Effector CD8-positive, alpha-beta T cell (primary cell): ENCODE measurements at regions not wholly inside any gene's neighbourhood (a gene's known extent, or its start where the extent isn't known, plus 50 kb on each side); places are given as distances from the start of the nearest gene placed in this dataset.
A peak's percentile ranks its signal among the peaks of the same experiment; 100 is the strongest.

ENCODE experiments used
- DNase-seq: peaks from one replicate; lab custom pipeline; 2025; lab: John Stamatoyannopoulos, UW

DNA sequence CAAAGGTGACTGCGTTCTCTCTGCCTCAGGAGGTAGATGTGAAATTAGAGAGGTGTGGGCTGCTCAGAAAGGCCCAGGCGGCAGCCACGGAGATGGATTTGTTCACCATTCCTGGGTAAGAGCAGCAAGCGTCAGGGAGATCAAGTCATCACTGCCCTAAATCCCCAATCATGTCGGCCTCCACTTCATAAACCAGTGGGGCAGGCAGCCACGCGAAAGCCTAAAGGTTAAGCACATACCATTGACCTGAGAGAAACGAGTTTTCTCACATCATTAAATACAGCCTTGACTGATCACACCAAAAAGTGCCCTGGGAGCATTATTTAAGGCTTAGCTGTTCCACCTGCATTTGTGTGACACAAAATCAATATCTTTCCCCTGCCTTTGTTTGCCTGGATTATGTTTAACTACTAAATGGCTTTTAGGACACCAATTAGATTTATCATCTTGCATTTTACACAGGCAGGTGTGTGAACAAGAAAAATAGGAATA, 50.7 kb upstream of the FOXB1 start:
- DNase-seq: no peak

GRCh38 chr15:59952960-59953359, 51.2 kb upstream of the FOXB1 start:
- no peak for DNase-seq

DNA sequence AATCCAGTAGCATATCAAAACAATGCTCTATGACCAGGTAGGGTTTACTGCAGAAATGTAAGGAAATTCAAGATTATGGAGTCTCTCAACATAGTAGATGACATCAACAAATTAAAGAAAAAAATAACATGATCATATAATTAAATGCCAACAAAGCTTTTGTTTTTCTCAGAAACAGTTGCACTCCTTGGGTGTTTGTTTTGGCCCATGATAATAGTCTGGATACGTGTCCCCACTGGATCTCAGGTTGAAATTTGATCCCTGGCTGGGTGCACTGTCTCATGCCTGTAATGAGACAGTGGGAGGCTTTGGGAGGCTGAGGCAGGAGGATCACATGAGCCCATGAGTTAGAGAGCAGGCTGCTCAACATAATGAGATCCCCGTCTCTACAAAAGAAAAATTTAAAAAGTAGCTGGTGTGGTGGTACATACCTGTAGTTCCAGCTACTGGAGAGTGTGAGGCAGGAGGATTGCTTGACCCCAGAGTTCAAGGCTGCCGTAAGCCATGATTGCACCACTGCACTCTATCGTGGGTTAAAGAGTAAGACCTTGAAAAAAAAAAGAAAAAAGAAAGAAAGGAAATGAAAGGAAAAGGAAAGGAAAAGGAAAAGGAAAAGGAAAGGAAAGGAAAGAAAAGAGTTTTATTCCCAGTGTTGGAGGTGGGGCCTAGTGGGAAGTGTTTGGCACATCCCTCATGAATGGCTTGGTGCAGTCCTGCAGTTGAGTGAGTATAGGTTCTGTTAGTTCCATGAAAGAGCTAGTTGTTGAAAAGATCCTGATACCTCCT, 53.3 kb upstream of the FOXB1 start:
- DNase-seq: no peak

GRCh38 chr15:59948924-59949613, 55.0 kb upstream of the FOXB1 start:
- DNase-seq: no peak

GRCh38 chr15:59946084-59946483, 58.0 kb upstream of the FOXB1 start:
- no peak for DNase-seq

DNA sequence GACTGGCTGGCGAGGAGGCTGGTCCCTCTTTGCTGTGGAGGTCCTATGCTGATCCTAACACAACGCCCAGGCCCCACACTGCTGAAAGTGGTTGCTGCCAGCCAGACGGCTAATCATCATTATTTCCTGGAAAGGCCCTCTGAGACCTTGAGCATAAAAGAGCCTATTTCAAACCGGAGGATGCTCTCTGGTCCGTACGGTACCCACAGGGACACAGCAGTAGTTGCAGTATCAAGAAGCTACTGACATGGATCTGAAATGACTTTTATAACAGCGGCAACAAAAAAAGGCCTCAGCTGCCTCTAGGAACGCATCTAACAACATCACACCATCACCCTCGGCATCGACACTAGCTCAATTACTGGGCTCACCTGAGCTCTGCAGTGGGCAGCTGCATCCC, 59.1 kb upstream of the FOXB1 start:
- no peak for DNase-seq

- DNase-seq: no peak
Observed at GRCh38 chr15:59941612-59942011, 62.5 kb upstream of the FOXB1 start.

GRCh38 chr15:59940928-59941327, 63.2 kb upstream of the FOXB1 start:
- no peak for DNase-seq

DNA sequence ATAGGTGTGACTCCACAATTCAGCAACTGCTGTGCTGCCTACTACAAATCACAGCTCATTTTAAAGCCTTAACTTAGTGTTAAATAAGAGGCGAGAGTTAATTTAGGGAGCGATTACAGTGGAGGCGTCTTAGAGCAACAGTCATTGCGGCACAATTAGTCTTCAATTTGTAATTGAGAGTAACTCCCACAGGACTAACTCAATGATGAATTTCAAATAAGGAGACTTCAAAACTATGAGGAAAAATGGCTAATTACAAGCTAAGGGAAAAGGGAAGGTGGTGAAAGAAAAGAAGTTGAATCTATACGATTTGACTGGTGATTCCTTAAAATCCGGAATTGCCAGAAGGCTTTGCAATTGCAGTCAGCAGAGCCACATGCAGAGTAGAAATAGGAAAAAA, 63.7 kb upstream of the FOXB1 start:
- DNase-seq: no peak

DNA sequence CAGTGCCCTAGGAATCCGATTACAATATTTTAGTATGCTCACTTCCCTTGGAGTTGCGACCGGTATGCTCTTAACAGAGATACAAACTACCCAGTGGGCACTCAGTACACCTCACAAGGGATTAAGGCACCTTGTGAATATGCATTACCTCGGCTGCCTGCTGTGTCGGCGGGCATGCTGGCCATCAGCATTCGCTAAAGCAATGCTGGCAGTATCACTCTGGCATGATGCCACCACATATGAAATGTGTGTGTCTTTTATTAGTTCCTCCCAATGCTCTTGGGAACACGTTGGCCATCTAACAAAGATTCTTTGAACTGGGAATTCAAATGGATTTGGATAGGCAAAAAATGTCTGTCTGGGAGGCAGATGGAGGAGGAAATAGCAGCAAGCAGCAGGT, 67.4 kb upstream of the FOXB1 start:
- DNase-seq: no peak

DNA sequence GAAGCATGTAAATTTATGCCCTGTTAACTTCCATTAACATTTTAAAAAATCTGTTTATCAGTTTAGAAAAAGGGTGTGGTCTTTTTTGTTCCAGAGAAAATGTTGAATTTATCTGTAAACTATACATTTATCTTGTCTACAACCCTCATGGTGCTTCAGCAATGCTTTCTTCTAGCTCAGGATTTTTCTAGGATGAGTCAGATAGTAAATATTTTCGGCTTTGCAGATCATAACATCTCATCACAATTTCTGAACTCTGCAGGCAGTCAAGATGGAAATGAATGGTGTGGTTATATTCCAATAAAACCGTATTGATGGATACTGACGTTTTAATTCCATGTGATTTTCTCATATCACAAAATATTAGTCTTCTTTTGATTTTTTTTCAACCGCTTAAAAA, 70.5 kb upstream of the FOXB1 start:
- DNase-seq: no peak

DNA sequence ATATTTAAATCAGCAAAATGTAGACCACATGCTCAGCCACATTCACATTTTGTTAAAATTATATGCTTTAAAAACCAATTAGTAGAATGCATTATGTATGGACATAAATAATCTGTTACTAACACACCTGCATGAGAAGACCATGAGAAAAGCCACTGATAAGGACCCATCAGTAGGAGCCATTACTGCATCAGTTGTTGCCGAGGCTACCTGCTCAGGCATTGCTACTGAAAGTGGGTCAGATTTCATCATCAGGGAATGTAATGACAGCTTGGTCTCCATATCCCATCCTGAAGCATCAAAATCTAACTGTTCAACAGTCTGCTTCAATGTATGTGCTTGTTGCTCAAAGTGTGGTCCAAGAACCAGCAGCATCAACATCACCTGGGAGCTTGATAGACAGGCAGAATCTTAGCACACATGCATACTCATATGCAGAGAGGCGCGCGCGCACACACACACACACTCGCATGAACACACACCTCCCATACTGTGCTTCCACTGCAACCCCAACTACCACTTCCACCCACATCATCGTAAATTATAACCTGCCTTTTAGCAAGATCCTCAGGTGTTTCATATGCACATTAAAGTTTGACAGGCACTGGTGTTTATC, 72.4 kb upstream of the FOXB1 start:
- no peak for DNase-seq

GRCh38 chr15:59924812-59925522, 79.1 kb upstream of the FOXB1 start:
- DNase-seq: no peak

DNA sequence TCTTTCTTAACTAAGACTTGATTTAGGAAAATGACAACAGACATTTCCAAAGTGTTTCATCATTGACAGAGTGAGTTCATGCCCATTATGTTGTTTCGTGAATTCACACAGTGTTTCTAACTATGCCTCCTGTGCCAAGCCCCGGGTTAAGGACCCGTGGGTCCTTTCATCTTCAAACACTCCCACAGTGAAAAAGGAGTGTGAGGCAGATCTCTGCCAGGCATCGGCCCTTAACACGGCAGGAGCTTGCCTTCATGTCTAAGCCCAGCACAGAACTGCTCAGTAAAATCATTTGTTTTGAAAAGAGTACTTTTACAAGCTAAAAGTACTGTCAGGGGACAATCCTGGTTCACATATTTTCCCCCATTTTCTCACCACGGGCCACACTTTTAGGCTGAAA, 80.0 kb upstream of the FOXB1 start:
- DNase-seq: no peak

- DNase-seq: no peak
Observed at GRCh38 chr15:59923508-59923907, 80.6 kb upstream of the FOXB1 start.

DNA sequence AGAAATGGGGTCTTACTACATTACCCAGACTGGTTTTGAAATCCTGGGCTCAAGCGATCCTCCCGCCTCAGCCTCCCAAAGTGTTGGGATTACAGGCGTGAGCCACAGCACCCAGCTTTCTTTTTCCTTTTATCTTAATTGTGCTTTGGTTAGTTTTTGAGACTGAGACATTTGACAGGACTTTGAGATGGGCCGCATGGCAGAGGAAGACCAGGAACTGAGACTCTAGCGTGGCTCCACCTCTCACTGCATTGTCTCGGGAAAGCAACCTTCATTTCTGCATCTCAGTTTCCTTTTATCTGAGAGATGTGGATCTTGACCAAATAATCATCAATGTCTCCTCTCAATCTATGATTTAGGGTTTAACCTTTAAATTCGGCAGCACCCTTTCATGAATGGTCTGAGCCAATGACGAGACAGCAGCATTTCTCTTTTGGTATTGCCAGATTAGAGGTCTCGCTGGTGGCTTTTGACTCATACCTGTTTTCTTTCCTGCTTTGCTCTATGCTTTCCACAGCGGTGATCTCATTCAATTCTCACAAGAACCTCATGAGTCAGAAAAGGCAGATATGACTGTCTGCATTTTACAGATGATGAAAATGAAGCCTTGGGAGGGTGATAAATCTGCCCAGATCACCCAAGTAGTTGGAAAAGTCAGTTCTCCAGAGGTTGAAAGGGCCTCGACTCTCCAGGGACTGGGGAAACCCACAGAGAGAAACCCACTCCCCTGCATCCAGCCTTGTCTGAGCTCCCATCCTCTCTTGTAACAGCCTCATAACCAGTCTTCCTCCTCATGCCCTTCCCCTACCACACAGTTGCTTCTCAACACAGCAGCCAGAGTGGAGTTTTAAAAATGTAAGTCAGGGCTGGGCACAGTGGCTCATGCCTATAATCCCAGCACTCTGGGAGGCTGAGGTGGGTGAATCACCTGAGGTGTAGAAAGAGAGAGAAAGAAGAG, 84.8 kb upstream of the FOXB1 start:
- no peak for DNase-seq

GRCh38 chr15:59917504-59918157, 86.5 kb upstream of the FOXB1 start:
- peak; percentile 40 for DNase-seq

GRCh38 chr15:59906046-59906445, 98.1 kb upstream of the FOXB1 start:
- DNase-seq: no peak

- DNase-seq: no peak
Observed at GRCh38 chr15:59905176-59905575, 98.9 kb upstream of the FOXB1 start.

DNA sequence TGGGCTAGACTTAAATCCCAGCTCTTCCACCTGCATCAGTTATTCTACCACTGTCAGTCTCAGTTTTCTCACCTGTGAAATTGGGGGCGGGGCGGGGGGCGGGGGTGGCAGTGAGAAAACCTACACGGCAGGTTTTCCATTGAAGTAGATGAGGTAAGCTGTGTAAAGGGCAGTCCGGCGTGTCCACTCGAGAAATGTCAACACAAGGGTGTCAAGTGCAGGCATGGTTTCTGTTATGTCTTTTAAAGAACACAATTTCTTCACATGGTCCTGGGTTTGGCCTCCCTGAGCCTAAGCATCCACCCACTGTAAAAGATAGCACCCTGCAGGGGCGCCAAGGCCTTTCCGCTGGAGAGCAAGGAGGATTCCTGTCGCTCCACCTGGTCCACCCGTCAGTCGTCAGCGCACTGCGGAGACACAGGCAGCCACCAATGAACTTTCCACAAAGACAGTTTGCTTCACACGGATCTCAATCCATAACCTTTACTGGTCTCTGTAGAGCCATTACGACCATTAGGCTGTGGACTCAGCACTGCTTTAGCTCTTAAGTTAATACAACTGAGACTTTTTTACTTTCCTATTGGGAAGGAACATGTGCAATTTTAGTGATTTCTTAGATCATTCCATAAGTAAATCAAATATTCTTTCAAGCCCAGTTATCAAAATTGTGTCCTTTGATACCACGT, 99.5 kb upstream of the FOXB1 start:
- DNase-seq: no peak
